ENCODE measurements at regions not wholly inside any gene's neighbourhood (a gene's known extent, or its start where the extent isn't known, plus 50 kb on each side); places are given as distances from the start of the nearest gene placed in this dataset.

- TF ChIP-seq CTCF (IDR thresholded peaks at IDR 0.05; ENCODE audit: control extremely low read depth, extremely low read depth, low read depth, missing control alignments) = no peak
- POLR2A ChIA-PET = no interaction called here
- DNase-seq (ENCODE audit: extremely low spot score) = no peak
- CTCF ChIA-PET = interaction anchor here (1.7 kb wide), 1 partner anchor 11 kb away, joined by 3 read pairs; no protein-coding TSS in a partner anchor
These were observed 155.5 kb upstream of the ZKSCAN2 start for GRCh38 chr16:25413133-25413532.

- ChIA-PET POLR2A (no interaction called here), CTCF (no interaction called here)
- TF ChIP-seq CTCF (IDR thresholded peaks at IDR 0.05; ENCODE audit: control extremely low read depth, extremely low read depth, low read depth, missing control alignments) = no peak
- no peak for DNase-seq (ENCODE audit: extremely low spot score)
These were observed 153.9 kb upstream of the ZKSCAN2 start for GRCh38 chr16:25411396-25412081.

- CTCF ChIA-PET = no interaction called here
- POLR2A ChIA-PET = no interaction called here
- DNase-seq (ENCODE audit: extremely low spot score) = no peak
- no peak for TF ChIP-seq CTCF (IDR thresholded peaks at IDR 0.05; ENCODE audit: control extremely low read depth, extremely low read depth, low read depth, missing control alignments)
These were observed 146.2 kb upstream of the ZKSCAN2 start for GRCh38 chr16:25403852-25404251.

- CTCF ChIA-PET = no interaction called here
- DNase-seq (ENCODE audit: extremely low spot score) = no peak
- POLR2A ChIA-PET = no interaction called here
- no peak for TF ChIP-seq CTCF (IDR thresholded peaks at IDR 0.05; ENCODE audit: control extremely low read depth, extremely low read depth, low read depth, missing control alignments)
These were observed 137.9 kb upstream of the ZKSCAN2 start for GRCh38 chr16:25395528-25395927.

GRCh38 chr16:25390761-25391160 lies 133.1 kb upstream of the ZKSCAN2 start:
- POLR2A ChIA-PET = no interaction called here
- no peak for TF ChIP-seq CTCF (IDR thresholded peaks at IDR 0.05; ENCODE audit: control extremely low read depth, extremely low read depth, low read depth, missing control alignments)
- no peak for DNase-seq (ENCODE audit: extremely low spot score)
- CTCF ChIA-PET = no interaction called here

- ChIA-PET CTCF (no interaction called here), POLR2A (no interaction called here)
- DNase-seq (ENCODE audit: extremely low spot score) = no peak
- no peak for TF ChIP-seq CTCF (IDR thresholded peaks at IDR 0.05; ENCODE audit: control extremely low read depth, extremely low read depth, low read depth, missing control alignments)
These were observed 116.9 kb upstream of the ZKSCAN2 start for GRCh38 chr16:25374556-25374955.
